ENCODE measurements at regions not wholly inside any gene's neighbourhood (a gene's known extent, or its start where the extent isn't known, plus 50 kb on each side); places are given as distances from the start of the nearest gene placed in this dataset.

DNA sequence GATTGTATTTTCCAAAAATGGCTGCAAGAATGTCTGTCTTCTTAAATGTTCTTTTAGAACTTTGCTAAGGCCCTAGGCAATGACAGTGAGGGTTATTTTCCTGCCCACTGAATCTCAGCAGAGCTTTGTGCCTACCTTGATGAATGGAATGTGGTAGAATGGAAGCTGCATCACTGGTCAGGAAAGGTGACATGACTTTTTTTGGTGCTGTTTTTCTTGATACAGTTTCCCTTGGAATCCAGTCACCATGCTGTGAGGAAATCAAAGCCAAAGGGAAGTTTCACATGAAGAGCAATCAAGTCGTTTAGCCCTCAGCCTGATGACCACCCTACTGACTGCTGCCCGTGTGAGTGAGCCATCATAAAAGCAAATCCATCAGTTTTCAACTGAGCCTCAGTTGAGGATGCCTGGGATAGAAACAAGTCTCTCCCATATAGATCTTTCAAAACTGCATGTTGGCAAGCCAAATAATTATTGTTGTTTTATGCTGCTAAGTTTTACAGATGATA is 886.0 kb upstream of the FBXO33 start:
- WGBS, 2 donors = 16 to 26% methylated on average over 2 of the region's 2 CpGs
- intact Hi-C loops (cut with DNase I; ENCODE audit: low total_unique reads) = no loop called here
- TF ChIP-seq, protein P1, sequence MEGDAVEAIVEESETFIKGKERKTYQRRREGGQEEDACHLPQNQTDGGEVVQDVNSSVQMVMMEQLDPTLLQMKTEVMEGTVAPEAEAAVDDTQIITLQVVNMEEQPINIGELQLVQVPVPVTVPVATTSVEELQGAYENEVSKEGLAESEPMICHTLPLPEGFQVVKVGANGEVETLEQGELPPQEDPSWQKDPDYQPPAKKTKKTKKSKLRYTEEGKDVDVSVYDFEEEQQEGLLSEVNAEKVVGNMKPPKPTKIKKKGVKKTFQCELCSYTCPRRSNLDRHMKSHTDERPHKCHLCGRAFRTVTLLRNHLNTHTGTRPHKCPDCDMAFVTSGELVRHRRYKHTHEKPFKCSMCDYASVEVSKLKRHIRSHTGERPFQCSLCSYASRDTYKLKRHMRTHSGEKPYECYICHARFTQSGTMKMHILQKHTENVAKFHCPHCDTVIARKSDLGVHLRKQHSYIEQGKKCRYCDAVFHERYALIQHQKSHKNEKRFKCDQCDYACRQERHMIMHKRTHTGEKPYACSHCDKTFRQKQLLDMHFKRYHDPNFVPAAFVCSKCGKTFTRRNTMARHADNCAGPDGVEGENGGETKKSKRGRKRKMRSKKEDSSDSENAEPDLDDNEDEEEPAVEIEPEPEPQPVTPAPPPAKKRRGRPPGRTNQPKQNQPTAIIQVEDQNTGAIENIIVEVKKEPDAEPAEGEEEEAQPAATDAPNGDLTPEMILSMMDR (IDR thresholded peaks at IDR 0.05) = no peak
- no peak for TF ChIP-seq POLR2A (IDR thresholded peaks at IDR 0.05)
- no peak for DNase-seq (ENCODE audit: low spot score in 2 of 2)
- H3K4me3 ChIP-seq (ENCODE audit: low read depth, poor library complexity, severe bottlenecking) = no peak overlapping the region

DNA sequence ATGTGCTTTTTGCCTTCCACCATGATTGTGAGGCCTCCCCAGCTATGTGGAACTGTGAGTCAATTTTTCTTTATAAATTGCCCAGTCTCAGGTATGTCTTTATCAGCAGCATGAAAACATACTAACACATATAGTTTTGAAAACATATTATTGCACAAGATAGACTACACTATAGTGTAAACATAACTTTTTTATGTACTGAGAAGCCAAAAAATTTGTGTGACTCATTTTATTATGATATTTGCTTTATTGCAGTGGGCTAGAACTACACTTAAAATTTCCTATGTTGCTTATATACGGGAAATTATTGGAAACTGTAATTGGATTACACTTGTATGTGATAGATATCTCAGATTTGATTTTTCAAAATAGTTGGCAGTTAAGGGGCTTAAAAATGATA is 885.5 kb upstream of the FBXO33 start:
- TF ChIP-seq, protein P1 (IDR thresholded peaks at IDR 0.05) = no peak
- TF ChIP-seq POLR2A (IDR thresholded peaks at IDR 0.05) = no peak
- 92 to 94% methylated on average over 1 of the region's 1 CpG for WGBS, 2 donors
- no peak overlapping the region for H3K4me3 ChIP-seq (ENCODE audit: low read depth, poor library complexity, severe bottlenecking)
- intact Hi-C loops (cut with DNase I; ENCODE audit: low total_unique reads) = no loop called here
- DNase-seq (ENCODE audit: low spot score in 2 of 2) = no peak

DNA sequence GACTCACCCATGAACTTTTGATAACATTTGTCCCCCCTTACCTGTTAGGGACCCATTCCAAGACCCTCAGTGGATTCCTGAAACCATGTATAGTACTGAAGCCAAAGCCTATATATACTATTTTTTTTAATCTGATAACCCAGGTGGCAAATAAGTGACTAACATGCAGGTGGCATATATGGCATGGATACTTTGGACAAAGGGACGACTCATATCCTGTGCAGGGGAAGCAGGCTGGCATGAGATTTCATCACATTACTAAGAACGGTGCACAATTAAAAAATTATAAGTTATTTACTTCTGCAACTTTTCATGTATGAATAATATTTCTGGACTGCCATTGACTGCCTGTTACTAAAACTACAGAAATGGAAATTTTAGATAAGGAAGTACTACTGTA is 880.1 kb upstream of the FBXO33 start:
- intact Hi-C loops (cut with DNase I; ENCODE audit: low total_unique reads) = no loop called here
- H3K4me3 ChIP-seq (ENCODE audit: low read depth, poor library complexity, severe bottlenecking) = no peak overlapping the region
- no peak for DNase-seq (ENCODE audit: low spot score in 2 of 2)
- WGBS, 2 donors = 72 to 78% methylated on average over 2 of the region's 2 CpGs
- TF ChIP-seq POLR2A (IDR thresholded peaks at IDR 0.05) = no peak
- TF ChIP-seq, protein P1 (IDR thresholded peaks at IDR 0.05) = no peak

DNA sequence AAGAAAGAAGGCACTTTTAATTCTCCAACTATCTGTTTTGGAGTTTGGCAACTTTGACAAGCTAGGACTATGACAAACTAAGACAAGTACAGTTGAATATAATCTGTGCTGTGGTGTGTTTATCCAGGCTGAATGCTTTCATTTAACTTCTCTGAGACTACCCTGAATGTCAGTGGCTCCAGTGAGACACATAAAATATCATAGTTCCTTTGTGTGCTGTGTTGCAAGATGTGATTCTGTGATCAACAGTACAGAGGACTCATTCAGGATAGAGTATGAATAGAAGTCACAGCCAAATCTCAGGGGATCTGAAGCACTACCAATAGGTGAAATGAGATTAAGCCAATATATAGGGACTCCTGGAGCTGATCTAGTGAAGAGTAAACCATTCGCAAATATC is 876.9 kb upstream of the FBXO33 start:
- intact Hi-C loops (cut with DNase I; ENCODE audit: low total_unique reads) = no loop called here
- 88% methylated on average over 1 of the region's 1 CpG for WGBS, 2 donors
- no peak overlapping the region for H3K4me3 ChIP-seq (ENCODE audit: low read depth, poor library complexity, severe bottlenecking)
- TF ChIP-seq, protein P1 (IDR thresholded peaks at IDR 0.05) = no peak
- no peak for TF ChIP-seq POLR2A (IDR thresholded peaks at IDR 0.05)
- no peak for DNase-seq (ENCODE audit: low spot score in 2 of 2)

DNA sequence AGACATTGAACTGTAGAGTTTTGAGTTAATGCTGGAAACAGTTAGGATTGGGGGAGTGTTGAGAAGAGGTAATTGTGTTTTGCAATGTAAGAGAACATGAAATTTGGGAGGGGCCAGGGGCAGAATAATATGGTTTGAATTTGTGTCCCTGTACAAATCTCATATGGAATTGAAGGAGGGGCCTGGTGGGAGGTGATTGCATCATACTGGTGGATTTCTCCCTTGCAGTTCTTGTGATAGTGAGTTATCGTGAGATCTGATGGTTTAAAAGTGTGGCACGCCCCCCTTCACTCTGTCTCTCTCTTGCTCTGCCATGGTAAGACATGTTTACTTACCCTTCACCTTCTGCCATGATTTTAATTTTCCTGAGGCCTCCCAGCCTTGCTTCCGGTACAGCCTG is 876.0 kb upstream of the FBXO33 start:
- intact Hi-C loops (cut with DNase I; ENCODE audit: low total_unique reads) = no loop called here
- no peak for DNase-seq (ENCODE audit: low spot score in 2 of 2)
- TF ChIP-seq, protein P1 (IDR thresholded peaks at IDR 0.05) = no peak
- TF ChIP-seq POLR2A (IDR thresholded peaks at IDR 0.05) = no peak
- WGBS, 2 donors = 71 to 74% methylated on average over 3 of the region's 3 CpGs
- H3K4me3 ChIP-seq (ENCODE audit: low read depth, poor library complexity, severe bottlenecking) = no peak overlapping the region

DNA sequence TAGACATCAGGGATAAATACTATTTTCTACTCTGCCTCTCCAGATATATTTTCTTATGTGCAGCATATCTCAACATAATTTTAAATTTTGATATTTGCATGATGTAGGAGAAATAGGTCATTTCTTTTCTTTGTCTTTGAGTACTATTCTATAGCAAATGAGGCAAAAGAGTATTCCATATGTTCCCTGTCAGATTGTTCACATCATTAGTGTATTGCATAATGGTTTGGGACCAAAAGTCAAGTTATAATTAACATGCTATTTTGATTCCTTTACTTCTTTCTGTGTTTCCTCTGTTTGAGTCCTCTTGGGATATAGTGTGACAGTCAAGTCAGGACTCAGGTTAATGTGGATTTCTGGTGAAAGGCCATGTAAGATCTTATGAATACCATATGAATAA is 864.6 kb upstream of the FBXO33 start:
- no peak overlapping the region for H3K4me3 ChIP-seq (ENCODE audit: low read depth, poor library complexity, severe bottlenecking)
- no peak for DNase-seq (ENCODE audit: low spot score in 2 of 2)
- no peak for TF ChIP-seq POLR2A (IDR thresholded peaks at IDR 0.05)
- TF ChIP-seq, protein P1 (IDR thresholded peaks at IDR 0.05) = no peak
- intact Hi-C loops (cut with DNase I; ENCODE audit: low total_unique reads) = no loop called here
